ENCODE measurements at regions not wholly inside any gene's neighbourhood (a gene's known extent, or its start where the extent isn't known, plus 50 kb on each side); places are given as distances from the start of the nearest gene placed in this dataset.

DNA sequence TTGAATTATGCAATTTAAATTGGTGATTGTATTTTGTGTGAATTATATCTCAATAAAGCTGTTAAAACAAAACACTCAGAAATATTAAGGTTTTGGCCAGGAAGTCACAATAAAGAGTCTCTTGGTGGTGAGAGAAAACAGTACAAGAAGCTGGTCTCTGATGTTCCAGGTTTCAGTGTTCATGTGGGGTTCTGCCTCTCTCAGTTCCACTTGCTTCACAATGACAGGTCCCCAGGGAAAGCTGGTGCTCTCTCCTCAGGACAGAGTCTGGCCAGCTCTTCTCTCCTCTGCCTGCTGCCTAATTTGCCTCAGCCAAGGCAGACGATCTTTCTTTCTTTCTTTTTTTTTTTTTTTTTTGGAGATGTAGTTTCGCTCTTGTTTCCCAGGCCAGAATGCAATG, 342.9 kb upstream of the PLXNA2 start:
- DNase-seq (ENCODE audit: low read depth in 3 of 3) = no peak

DNA sequence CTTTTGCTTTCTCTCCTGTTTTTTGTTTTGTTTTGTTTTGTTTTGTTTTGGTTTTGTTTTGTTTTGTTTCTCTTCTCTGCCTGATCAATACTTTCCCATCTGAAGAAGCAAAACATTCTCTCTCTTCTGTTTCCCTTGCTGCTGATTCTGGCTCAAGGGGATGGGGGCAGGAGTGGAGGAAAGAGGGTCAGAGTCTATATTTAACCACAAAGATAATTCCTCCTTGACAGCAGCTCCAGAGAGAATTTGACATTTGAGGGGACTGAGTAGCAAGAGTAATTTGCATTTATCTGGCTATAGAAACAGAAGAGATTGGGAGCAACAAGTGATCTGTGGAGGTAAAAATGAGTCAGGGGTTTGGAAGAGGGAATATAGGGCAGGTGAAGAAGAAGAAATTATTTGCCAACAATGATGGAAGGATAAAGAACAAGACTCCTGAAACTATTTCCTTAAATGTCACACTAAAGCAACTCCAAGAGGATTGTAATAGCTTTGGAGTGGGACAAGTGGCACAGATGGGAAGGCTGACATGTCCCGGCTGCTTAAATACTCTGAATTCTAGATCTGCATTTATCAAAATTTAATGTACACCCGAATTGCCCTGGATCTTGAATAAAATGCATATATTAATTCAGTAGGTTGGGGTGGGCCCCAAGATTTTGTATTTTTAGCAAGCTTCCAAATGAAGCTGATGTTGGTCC, 349.3 kb upstream of the PLXNA2 start:
- DNase-seq (ENCODE audit: low read depth in 3 of 3) = no peak

DNA sequence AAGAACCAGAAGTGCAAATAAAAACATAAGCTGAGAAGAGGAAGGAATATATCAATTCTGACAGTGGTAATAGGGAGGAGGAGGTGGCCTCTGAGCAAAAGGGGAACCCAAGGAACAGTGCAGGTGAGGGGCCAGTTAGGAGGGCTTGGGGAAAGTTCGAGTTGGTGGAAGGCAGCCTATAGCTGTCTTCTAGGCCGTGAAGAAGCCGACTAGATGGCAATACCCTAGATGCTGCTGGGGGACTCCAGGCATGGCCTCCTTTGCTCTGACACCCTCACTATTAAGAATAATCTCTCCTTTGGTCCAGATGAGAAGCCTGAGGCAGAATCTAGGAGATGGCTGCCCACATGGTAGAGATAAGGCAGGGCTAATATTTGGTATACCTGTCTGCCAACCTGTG, 351.1 kb upstream of the PLXNA2 start:
- no peak for DNase-seq (ENCODE audit: low read depth in 3 of 3)

DNA sequence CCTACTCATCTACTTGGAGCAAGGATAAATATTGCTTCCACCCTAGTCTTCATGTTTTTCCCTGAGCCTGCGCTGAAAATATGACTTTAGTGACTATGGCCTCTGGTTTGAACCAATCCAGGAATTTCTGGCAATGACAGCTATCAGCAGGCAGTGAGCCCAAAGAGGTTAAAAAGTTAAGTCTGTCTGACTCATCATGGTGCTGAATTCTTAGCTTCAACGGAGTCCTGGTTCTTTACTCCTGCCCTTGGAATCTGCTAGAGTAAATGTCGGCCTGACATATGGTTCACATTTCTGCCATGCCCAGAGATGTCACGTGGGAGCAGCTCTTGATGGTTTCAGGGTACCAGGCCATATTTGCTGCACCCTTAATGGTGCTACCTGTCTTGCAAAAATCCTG, 351.6 kb upstream of the PLXNA2 start:
- DNase-seq (ENCODE audit: low read depth in 3 of 3) = no peak

DNA sequence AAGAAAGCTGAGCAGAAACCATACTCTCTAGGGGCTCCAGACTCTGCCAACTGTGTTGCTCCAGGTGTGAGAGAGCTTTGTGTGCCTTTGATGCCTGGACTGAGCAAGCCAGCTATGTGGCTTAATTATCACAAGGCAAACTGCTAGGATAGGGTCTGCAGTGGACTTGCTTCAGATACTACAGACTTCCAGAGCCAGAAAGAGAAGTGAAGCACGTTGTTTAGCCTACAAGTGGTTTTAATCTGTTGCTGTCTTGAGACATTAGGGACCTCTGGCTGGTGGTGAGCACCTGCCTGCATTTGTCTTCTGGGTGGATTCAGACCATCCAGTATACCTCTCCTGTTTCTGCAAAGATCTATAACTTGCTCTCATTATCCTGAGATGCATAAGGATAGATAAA, 353.4 kb upstream of the PLXNA2 start:
- no peak for DNase-seq (ENCODE audit: low read depth in 3 of 3)

DNA sequence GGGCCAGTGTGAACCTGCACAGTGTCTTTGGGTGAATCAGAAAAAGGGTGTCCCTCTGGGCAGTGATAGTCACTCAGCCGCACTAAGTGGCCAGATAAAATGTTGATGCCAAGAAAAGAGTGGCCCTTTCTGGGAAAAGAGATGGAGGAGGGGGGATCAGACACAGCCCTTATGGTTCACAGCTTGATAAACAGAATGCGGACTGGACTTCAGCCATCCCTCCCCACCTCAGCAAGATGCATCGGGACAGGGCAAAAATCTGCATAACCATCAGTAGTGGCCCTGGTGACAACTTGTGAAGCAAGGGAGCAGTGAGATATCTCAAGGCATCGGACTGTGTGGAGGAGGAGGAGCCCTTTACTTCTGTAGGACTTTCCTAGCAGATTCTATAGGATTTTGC, 353.8 kb upstream of the PLXNA2 start:
- no peak for DNase-seq (ENCODE audit: low read depth in 3 of 3)

DNA sequence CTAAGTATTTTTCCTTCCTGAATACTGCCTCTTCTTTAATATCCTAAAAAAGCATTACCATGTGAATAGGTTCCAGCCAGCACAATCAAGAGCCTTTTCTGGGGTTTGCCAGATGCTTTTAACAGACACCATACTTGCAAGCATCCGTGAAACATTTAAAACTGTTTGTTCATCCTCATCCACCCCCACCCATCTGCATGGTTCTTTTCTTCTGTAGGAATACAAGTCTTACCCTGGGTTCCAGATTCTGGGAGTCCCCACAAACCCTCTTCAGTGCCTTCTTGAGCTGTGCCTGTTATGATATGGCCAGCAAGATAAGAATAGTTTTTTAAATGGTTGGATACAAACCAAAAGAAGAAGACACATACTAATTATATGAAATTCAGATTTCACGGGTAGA, 354.9 kb upstream of the PLXNA2 start:
- no peak for DNase-seq (ENCODE audit: low read depth in 3 of 3)

DNA sequence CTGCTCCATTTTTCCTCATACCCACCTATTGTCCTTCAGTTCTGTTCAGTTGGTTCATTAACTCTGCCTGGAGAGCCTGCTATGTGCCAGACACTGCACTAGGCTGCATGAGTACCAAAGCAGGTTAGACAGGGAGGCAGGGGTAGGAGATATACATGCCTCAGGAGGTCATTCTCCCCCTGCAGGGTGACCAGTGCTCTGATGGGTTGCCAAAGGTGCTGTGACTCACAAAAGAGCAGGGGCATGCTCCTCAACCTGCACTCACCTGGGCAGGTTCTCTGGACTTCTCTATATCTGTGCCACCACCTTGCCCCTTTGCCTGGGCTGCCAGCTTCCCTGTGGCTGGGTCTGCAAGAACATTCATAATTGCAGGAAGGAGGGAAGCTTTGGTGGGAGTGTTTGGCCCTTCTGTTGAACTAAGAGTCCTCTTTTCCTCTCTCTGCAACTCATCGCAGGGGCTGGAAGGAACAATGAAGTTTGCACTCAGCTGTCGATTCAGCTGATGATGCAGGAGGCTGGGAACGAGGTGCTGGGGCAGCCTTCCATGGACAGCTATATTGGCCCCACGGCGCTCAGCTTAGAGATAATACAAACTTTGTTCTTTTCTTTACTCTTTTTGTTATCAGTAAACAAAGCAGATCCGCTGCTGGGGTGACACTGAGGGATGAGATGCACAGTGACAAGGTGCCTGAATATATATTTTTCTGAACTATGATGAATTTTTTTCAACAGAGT, 356.4 kb upstream of the PLXNA2 start:
- DNase-seq (ENCODE audit: low read depth in 3 of 3) = no peak

DNA sequence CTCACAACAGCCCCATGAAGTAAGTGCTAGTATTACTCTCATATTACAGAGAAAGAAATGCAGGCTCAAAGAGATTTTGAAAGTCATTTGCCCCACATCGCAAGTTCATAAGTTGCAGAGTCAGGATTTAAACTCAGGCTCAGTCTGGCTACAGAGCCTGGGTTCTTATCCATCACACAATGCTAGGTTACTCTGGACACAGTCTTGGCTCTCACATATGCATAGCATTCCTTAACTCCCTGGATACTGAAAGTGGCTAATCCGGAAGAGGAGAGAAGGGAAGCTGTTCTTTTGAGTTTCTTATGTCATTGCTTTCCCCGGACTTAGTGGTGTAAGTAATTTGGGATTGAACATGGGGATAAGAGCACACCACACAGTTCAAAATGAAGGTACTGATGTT, 357.4 kb upstream of the PLXNA2 start:
- no peak for DNase-seq (ENCODE audit: low read depth in 3 of 3)

DNA sequence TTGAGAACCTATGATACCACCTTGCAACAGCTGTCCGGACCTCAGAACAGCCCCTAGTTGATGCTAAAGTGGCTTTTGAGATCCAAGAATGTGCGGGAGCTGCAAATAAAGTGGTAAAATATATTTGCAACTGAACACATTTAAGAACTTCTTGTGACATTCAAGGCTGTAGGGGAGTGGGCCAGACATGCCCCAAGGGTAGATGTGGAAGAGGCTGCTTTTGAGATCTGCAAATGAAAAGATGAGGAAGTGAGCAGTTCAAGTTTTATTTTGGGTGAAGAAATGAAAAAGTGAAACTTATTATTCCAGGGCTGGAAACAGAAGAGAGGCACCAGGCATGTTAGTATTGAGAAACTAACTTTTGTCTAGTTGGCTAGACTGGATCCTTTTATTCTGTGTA, 359.5 kb upstream of the PLXNA2 start:
- no peak for DNase-seq (ENCODE audit: low read depth in 3 of 3)

DNA sequence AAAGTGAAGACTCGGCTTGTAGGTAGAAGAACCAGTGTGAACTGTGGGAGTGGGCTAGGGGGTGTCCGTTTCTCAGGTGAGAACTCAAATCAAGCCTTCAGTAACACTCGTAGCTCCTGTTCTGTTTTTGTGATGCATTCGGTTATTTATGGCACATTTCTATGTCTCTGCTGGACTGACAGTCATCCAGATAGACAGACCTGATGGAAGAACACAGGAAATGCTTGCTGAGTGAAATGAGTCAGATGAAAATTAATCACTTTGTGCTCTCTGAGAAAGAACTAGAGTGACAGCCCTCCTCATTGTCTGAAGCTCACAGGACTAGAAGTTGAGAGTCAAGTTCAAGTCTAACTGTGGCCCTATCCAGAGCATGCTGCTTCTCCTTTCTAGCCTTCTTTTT, 360.1 kb upstream of the PLXNA2 start:
- no peak for DNase-seq (ENCODE audit: low read depth in 3 of 3)

DNA sequence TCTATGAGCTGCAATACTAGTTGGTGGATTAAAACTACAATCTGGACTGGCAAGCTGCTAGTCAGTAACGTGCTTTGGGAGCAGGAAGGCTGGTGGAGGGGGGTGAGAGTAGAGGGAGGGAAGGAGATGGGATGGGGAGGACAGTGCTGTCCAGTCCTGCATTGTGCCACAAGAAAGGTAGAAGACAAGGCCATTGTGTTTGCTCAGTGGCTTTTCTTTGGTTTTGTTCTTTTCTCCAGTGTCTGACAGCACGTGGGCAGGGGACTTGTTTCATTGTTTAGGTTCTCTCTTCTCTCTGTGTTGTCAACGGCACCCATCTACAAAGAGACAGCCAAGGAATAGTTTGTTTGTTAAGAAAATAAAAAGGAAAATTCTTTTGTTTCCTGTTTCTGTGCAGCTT, 362.8 kb upstream of the PLXNA2 start:
- no peak for DNase-seq (ENCODE audit: low read depth in 3 of 3)

DNA sequence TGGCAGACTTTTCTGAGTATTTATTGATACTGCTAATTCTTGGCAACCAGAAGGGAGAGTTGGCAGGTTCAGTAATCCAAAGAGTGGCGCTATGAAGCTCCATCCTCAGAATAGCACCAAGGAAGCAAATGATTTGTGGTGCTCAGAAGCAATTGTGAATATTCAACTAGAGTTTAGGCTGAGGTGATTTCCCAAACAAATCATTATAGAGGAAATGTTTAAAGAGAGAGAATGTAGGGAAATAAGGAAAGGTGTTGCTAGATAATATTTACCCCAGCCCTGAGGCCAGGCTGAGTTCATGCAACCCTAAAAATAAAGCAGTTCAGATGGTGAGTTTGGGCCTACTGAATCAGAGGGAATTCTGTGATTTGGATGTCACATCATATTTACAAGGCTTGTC, 363.4 kb upstream of the PLXNA2 start:
- no peak for DNase-seq (ENCODE audit: low read depth in 3 of 3)

DNA sequence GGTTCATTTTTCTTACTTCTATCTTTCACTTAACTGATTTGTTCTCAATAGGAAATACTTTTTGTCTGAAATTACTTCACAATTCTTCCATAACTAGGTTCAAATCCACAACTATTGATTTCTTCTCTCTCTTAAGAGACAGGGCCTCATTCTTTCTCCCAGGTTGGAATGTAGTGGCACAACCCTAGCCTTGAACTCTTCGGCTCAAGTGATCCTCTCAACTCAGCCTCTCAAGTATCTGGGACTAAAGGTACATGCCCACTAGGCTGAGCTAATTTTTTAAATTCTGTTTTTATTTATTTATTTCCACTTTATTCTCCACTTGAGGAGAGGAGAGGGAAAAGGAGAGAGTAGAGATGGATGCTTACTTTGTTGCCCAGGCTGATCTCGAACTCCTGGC, 370.4 kb upstream of the PLXNA2 start:
- DNase-seq (ENCODE audit: low read depth in 3 of 3) = no peak

DNA sequence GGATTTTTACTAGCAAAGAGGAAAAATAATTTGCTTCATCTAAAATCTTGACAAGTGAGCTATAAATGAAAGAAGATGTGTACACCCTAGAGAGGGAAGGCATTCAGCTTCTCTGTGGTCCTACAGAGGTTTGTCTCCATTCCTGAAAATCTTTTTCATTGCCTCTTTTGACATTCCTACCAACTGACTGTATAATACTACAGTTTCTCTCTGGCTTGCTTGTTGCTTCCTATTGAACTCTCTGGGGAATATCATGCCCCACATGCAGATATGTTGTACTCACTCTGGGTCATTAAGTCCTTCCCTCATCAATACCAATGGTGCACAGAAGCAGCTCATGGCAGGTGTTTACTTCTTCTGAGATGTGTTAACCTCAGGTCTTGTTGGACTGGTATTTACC, 371.2 kb upstream of the PLXNA2 start:
- DNase-seq (ENCODE audit: low read depth in 3 of 3) = no peak

DNA sequence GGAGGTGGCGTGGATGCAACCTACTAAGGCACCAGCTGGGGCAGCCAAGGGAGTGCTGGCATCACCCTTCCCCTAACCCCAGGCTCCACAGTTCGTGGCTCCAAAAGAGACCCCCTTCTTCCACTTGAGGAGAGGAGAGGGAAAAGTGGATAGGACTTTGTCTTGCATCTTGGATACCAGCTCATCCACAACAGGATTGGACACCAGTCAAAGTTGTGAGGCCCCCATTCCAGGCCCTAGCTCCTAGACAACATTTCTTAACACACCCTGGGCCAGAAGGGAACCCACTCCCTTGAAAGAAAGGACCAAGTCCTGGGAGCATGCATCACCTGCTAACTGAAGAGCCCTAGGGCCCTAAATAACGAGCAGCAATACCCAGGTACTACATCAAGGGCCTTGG, 372.6 kb upstream of the PLXNA2 start:
- DNase-seq (ENCODE audit: low read depth in 3 of 3) = no peak

DNA sequence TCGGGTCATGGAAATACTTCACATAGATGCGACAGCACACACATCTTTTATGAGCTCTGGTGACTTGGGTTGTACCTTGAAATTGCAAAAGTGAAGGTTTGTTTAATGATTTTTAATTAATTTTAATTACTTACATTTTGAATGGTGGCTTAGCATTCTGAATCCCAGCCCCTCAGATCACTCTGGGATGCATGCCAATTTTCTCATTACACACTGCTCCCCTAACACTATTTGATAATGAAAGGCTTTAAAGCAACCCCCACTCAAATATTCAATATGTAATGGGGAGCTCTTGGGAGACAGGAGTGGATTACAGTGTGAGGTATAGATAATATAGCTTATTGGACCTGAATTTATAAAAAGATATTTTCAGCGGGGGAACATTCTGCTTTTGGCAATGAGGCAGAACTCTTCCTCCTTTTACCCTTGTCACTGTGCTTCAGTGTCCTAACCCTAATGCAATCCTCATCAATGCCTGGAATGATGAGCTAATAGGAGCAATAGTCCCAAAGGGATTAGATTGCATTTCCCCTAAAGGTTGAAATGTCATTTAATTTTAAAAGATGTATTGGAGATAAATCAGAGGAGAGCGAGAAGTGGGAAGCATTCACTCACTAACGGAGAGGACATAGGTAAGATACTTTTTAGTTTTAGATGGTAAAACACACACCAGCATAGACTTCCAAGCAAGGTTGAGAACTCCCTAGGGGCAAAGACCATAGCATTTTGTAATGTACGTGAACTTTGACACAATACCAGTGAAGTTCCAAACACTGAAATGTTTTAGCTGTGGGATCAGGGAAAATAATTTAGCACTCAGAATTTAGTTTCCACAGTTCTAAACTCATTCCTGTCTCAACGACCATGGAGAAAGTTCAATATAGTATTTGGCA, 384.1 kb upstream of the PLXNA2 start:
- DNase-seq (ENCODE audit: low read depth in 3 of 3) = no peak

DNA sequence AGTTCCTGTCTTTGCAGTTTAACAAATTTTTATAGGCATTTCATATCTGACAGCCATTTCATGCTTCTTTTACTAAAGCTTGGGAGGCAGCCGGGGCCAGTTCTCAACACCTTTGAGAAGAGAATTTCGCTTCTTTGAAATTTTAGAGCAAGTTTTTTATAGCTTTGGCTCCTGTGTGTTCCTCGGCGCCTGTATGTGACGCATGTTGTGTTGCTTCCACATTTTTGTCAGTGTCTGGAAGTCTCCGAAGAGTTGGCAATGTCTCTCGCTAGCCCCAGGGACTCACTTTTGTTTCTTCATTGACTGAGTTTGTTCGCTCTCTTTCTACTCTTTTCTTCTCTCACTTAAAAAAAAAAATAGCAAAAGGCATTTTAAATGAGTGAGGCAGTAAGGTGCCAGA, 386.9 kb upstream of the PLXNA2 start:
- no peak for DNase-seq (ENCODE audit: low read depth in 3 of 3)

DNA sequence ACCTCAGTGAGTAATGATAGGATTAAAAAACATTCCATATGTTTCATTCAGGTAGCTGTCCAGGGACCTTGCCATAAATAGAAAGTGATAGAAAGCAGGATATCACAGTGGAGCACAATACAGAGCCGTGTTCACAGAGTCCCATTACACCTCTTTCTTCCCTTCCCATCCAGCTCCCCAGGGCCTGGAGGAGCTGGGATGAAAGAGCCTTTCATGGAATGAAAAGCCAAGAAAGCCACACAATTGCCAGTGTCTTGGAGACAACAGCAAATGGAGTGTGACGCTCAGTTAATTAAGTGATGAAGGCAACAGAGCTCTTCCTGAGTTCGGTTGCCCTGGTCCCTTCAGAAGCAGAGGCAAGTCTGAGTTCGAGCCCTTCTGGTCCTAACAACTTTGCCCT, 387.3 kb upstream of the PLXNA2 start:
- no peak for DNase-seq (ENCODE audit: low read depth in 3 of 3)

DNA sequence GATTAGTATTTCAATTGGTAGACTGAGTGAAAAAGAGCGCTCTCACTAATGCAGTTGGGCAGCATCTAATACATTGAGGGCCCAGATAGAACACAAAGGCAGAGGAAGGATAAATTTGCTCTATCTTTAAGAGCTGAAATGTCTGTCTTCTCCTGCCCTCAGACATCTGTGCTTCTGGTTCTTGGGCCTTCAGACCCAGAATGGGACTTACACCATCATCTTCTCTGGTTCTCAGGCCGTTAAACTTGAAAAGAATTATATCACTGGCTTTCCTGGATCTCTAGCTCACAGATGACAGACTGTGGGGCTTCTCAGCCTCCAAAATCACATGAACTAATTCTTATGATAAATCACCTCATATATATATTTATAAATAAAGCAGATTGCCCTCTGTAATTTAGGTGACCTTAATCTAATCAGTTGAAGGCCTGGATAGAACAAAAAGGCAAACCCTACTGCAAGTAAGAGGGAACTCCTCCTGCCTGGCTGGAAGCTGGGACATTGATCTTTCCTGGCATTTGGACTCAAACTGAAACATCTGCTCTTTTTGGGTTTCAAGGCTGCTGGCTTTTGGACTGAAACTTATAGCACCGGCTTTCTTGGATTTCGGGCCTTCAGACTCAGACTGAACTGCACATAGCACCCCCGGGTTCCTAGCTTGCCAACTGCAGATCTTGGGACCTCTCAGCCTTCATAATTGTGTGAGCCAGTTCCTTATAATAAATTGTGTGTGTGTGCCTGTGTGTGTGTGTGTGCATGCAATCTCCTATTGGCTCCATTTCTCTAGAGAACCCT, 390.4 kb upstream of the PLXNA2 start:
- DNase-seq (ENCODE audit: low read depth in 3 of 3) = no peak

DNA sequence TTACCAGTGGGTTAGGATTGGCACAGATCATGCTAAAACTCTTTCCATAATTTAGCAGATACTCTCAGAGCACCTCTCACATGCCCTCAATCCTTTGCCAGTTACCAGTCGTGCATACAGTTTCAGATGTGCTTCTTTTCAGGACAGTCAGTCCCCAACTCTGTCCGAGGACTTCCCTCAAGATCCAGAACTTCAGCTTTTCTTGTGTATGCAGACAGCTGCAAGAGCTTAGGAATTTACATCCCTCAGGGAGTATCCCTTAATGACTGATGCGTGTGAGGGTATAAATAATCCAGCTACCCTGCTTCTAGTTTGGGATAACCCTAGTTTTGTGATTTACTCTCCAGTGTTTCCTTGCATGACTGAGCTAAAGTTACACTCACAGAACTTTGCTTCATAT, 393.0 kb upstream of the PLXNA2 start:
- no peak for DNase-seq (ENCODE audit: low read depth in 3 of 3)

DNA sequence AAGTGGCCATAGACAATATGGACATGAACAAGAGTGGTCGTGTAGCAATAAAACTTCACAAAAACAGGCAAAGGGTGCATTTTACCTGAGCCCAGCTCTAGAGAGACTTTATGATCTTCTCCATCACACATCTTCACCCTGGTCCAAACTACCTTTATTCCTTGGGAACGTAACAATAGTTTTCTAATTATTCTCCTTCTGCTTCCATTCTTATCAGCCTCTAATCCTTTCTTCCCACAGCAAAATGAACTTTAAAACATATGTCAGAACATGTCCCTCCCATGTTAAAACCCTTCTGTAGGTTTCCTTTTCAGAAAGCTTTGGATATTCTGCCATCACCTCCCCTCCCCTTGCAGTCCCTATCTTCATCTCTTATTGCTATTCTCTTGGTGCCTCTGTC, 395.2 kb upstream of the PLXNA2 start:
- DNase-seq (ENCODE audit: low read depth in 3 of 3) = no peak

Data from stimulated activated CD4-positive, alpha-beta T cell treated with anti-CD3 and anti-CD28 coated beads, TNF-alpha, amount 100 ng/mL, for 4 hours (primary cell).